GM10248 (cell line): ENCODE measurements at regions not wholly inside any gene's neighbourhood (a gene's known extent, or its start where the extent isn't known, plus 50 kb on each side); places are given as distances from the start of the nearest gene placed in this dataset.

Source experiments
- CTCF ChIA-PET: fragments of 300-600 bp; sonication (Branson Sonifier 250); formaldehyde crosslinking; extraction: SDS; loops from one replicate; lab custom pipeline; 2021; ENCODE audit warnings: antibody characterized with exemption; lab: Yijun Ruan, JAX
- POLR2A ChIA-PET: fragments of 350-650 bp; sonication (Branson Sonifier 250); formaldehyde crosslinking; extraction: SDS; loops from one replicate; lab custom pipeline; 2020; ENCODE audit warnings: antibody characterized with exemption; lab: Yijun Ruan, JAX
- DNase-seq: peaks from one replicate; pipeline ENCODE4 v3.0.0; 2012; ENCODE audit errors: extremely low spot score
- TF ChIP-seq, protein P1 (sequence below): IDR thresholded peaks from 2 replicates; pipeline ENCODE4 v1.5.1; 2012; ENCODE audit warnings: mild to moderate bottlenecking, low read depth; ENCODE audit errors: extremely low read depth, missing control alignments, control extremely low read depth

DNA sequence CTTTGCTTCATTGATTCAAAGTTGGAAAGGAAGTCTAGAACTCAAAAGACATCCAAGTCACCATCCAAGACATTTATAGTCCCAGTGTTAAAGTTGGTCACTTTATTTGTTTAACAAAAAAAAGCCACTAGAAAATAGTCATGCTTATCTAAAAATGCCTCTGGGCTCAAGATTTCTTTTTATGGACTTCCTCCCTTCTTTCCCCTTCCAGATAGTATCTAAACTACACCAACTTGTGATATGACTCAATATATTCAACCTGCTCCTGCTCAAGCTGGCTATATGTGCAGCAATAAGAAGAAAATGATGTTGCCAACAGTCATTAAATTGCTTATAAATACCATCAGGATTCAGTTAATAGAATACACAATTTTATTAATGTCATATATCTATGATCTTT, 1177.1 kb downstream of the FLRT2 start:
- CTCF ChIA-PET = no interaction called here
- POLR2A ChIA-PET = no interaction called here
- DNase-seq = no peak
- TF ChIP-seq, protein P1, sequence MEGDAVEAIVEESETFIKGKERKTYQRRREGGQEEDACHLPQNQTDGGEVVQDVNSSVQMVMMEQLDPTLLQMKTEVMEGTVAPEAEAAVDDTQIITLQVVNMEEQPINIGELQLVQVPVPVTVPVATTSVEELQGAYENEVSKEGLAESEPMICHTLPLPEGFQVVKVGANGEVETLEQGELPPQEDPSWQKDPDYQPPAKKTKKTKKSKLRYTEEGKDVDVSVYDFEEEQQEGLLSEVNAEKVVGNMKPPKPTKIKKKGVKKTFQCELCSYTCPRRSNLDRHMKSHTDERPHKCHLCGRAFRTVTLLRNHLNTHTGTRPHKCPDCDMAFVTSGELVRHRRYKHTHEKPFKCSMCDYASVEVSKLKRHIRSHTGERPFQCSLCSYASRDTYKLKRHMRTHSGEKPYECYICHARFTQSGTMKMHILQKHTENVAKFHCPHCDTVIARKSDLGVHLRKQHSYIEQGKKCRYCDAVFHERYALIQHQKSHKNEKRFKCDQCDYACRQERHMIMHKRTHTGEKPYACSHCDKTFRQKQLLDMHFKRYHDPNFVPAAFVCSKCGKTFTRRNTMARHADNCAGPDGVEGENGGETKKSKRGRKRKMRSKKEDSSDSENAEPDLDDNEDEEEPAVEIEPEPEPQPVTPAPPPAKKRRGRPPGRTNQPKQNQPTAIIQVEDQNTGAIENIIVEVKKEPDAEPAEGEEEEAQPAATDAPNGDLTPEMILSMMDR = no peak

DNA sequence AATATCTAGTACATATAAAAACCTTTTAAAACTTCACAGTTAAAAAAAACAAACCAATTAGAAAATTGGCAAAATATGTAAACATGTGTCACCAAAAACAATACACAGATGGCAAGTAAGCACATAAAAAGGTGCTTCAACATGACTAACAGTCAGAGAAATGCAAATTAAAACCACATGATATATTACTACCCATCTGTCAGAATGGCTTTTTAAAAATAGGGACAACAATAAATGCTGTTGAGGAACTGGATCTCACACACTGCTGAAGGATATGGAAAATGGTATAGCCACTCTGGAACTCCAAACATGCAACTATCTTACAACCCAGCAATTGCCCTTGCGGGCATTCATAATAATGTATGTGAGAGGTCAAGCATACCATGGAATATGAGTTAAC, 1153.6 kb downstream of the FLRT2 start:
- POLR2A ChIA-PET = no interaction called here
- CTCF ChIA-PET = no interaction called here
- DNase-seq = no peak
- TF ChIP-seq, protein P1 = no peak

DNA sequence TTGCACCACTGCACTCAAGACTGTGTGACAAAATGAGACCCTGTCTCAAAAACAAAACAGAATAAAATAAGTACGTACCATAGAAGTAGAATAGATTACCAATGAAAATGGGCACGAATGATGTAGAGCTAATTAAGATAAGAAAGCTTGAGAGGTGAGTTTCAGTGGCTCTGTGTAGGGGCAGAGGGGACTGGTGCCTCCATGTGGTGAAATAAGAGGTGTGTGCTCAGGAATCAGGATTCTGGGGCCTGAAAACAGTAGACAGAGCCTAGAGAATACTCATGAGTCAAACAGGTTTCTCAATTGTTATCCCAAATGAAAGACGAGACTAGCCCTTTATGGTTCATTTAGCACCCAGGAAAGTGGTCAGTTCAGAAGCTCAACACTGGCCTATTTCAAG, 1145.1 kb downstream of the FLRT2 start:
- ChIA-PET CTCF (no interaction called here), POLR2A (no interaction called here)
- TF ChIP-seq, protein P1 = no peak
- no peak for DNase-seq

DNA sequence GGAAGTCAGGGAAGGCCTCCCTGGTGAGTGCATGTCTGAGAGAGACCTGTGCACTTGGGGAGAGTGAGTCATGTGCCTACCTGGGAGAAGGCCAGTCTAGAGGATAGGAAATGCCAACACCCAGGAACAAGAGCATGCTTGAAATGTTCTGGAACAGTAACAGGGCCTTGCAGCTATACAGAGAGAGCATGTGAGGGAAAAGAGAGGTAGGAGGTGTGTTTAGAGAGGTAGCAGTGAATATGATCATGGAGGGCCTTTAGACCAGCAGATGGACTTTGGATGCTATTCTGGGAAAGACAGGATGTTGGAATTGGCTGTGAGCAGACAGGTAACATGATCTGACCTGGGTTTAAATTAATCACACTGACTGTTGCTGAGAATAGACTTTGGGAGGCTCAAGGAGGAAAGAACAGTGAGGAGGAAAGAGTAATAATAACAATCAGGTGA, 1143.6 kb downstream of the FLRT2 start:
- DNase-seq = no peak
- POLR2A ChIA-PET = no interaction called here
- TF ChIP-seq, protein P1 = no peak
- CTCF ChIA-PET = no interaction called here

DNA sequence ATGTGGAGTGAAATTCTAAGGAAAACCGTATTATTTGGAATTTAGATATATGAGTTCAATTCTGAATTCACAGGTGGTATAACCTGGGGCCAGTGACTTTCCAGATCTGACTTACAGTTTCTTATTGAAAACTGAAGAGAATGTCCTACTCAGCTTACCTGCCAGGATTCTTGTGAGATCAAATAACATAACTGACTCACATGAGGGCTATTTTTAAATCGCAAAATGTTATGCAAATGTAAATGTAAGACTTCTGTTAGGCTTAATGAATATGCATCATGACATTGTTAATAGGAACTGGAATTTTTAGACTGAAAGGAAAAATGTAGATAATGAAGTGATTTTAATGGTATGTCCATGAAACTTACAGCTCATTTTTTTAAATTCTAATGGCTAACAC, 1142.1 kb downstream of the FLRT2 start:
- CTCF ChIA-PET = no interaction called here
- POLR2A ChIA-PET = no interaction called here
- TF ChIP-seq, protein P1 = no peak
- no peak for DNase-seq

DNA sequence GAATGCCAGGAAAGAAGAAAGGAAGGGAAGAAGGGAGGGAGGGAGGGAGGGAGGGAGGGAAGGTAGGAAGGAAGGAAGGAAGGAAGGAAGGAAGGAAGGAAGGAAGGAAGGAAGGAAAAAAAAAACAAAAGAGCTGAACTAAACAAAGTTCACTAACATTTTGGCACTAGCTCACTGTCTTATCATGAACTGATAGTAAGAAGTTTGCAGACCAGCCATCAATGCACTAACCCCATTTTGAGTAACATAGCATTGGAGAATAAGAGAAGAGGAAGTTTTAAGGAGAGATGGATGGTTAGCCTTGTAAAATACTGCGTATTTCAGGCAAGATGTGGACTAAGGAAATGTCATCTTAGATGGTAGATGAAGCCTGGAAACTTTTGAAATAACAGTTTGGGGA, 1136.0 kb downstream of the FLRT2 start:
- DNase-seq = no peak
- ChIA-PET POLR2A (no interaction called here), CTCF (no interaction called here)
- TF ChIP-seq, protein P1 = no peak

DNA sequence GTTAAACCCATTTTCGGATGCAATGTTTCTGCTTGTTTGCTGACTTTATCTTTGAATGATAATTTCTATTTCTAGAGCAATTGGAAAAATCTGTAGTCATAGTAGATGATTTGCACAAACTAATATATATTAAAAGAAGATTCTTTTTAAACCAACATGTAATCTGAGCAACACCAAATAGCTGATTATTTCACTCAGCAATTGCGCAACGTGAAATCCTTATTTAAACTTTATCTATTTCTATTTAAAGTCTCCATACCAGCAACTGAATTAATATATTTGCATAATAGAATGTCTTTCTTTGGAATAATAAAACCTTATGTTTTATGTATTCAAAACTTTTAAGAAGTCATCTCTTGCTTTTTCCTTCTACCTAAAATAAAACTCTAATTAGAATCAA, 1132.4 kb downstream of the FLRT2 start:
- DNase-seq = no peak
- ChIA-PET POLR2A (no interaction called here), CTCF (no interaction called here)
- TF ChIP-seq, protein P1 = no peak
